GM12878 (cell line): ENCODE measurements at regions not wholly inside any gene's neighbourhood (a gene's known extent, or its start where the extent isn't known, plus 50 kb on each side); places are given as distances from the start of the nearest gene placed in this dataset.

Experiments used
- ATAC-seq: fragments of 200-7000 bp; cut with Tn5 transposase; 3 replicates; pipeline ENCODE4 v1.9.1; 2020; ENCODE audit warnings: mild to moderate bottlenecking, moderate library complexity
- BruUV-seq: library from RNA; stranded (reverse); fragments of 400-500 nt; replicated peaks from 2 replicates; lab custom pipeline; 2021; lab: Mats Ljungman, UMichigan
- CTCF ChIA-PET: fragments of 300-600 bp; sonication (Branson Sonifier 250); formaldehyde crosslinking; extraction: SDS; loops from one replicate; lab custom pipeline; 2021; ENCODE audit warnings: inconsistent platforms; lab: Yijun Ruan, JAX
- POLR2A ChIA-PET: fragments of 350-600 bp; formaldehyde crosslinking; extraction: SDS; loops from one replicate; lab custom pipeline; 2021; ENCODE audit warnings: inconsistent platforms; lab: Charles Lee
- RAD21 ChIA-PET: fragments of 300-600 bp; sonication (Branson Sonifier 250); formaldehyde crosslinking; loops from one replicate; lab custom pipeline; 2023; ENCODE audit warnings: antibody characterized with exemption; ENCODE audit not compliant: unreplicated experiment; lab: Charles Lee
- SMC1A ChIA-PET: fragments of 300-600 bp; sonication (Branson Sonifier 250); formaldehyde crosslinking; loops from one replicate; lab custom pipeline; 2023; ENCODE audit not compliant: unreplicated experiment, uncharacterized antibody; lab: Charles Lee
- DNase-seq: peaks from one replicate; pipeline ENCODE4 v3.0.0-alpha.2; 2011; ENCODE audit warnings: low read depth, low spot score
- FAIRE-seq: peaks from 3 replicates; lab custom pipeline; 2011; peaks lifted over from hg19 to GRCh38; lab: Jason Lieb, UNC
- H2AFZ ChIP-seq: 2 replicates; pipeline ENCODE4 v1.6.0; 2011; ENCODE audit warnings: low read depth, low read length, control low read depth; ENCODE audit not compliant: control insufficient read depth
- H3K27ac ChIP-seq: 2 replicates; pipeline ENCODE4 v1.5.1; 2011; ENCODE audit warnings: control low read depth; ENCODE audit not compliant: control insufficient read depth, insufficient read depth
- H3K27me3 ChIP-seq, 2 experiments: replicated peaks in 1 of 2; 2 replicates each; pipeline versions ENCODE4 v1.6.0 to v1.6.1; 2011; ENCODE audit warnings: low read length in 1 of 2; ENCODE audit not compliant: control insufficient read depth in 2 of 2, insufficient read depth in 2 of 2
- H3K36me3 ChIP-seq, 2 experiments: 2 replicates each; pipeline ENCODE4 v1.5.1; 2011; ENCODE audit warnings: low read length in 1 of 2; ENCODE audit not compliant: control insufficient read depth in 2 of 2, insufficient read depth in 2 of 2
- H3K4me1 ChIP-seq: 2 replicates; pipeline ENCODE4 v1.6.1; 2011; ENCODE audit warnings: mild to moderate bottlenecking, low read length, moderate library complexity, mixed read lengths; ENCODE audit not compliant: control insufficient read depth, insufficient read depth
- H3K4me2 ChIP-seq: 2 replicates; pipeline ENCODE4 v1.6.0; 2011; ENCODE audit warnings: control low read depth; ENCODE audit not compliant: control insufficient read depth, insufficient read depth
- H3K4me3 ChIP-seq: fragments of 200-600 bp; sonication (generic); 2 replicates; pipeline ENCODE4 v1.5.1; 2016
- H3K79me2 ChIP-seq: 2 replicates; pipeline ENCODE4 v1.6.0; 2011; ENCODE audit warnings: low read length; ENCODE audit not compliant: control insufficient read depth, insufficient read depth
- H3K9ac ChIP-seq: 2 replicates; pipeline ENCODE4 v1.8.0; 2011; ENCODE audit warnings: low read length, control low read depth, mixed read lengths; ENCODE audit not compliant: control insufficient read depth, insufficient read depth
- H3K9me3 ChIP-seq: replicated peaks from 3 replicates; pipeline ENCODE4 v1.5.1; 2011; ENCODE audit warnings: mild to moderate bottlenecking, low read length; ENCODE audit not compliant: control insufficient read depth, insufficient read depth
- H4K20me1 ChIP-seq: 2 replicates; pipeline ENCODE4 v1.6.0; 2011; ENCODE audit not compliant: control insufficient read depth, insufficient read depth
- DPF2 ChIP-seq: fragments of 450-650 bp; IDR thresholded peaks from 2 replicates; pipeline ENCODE4 v1.6.1; 2017; ENCODE audit warnings: mild to moderate bottlenecking
- KLF5 ChIP-seq: fragments of 450-650 bp; IDR thresholded peaks from 2 replicates; pipeline ENCODE4 v1.6.1; 2014; ENCODE audit warnings: mild to moderate bottlenecking; ENCODE audit not compliant: partially characterized antibody
- NFIC ChIP-seq: IDR thresholded peaks from 2 replicates; pipeline ENCODE4 v1.6.1; 2012; ENCODE audit warnings: low read depth, mild to moderate bottlenecking, inconsistent platforms, low read length, moderate library complexity
- SP1 ChIP-seq: IDR thresholded peaks from one replicate; pipeline ENCODE4 v1.6.1; 2011; ENCODE audit warnings: low read depth, low read length
- SUZ12 ChIP-seq: fragments of 200-600 bp; sonication (generic); IDR thresholded peaks from one replicate; pipeline ENCODE4 v1.6.1; 2018; ENCODE audit warnings: antibody characterized with exemption, mild to moderate bottlenecking; ENCODE audit not compliant: unreplicated experiment
- TAF1 ChIP-seq: IDR thresholded peaks from 2 replicates; pipeline ENCODE4 v1.6.1; 2011; ENCODE audit warnings: mild to moderate bottlenecking, low read depth, low read length, borderline replicate concordance
- ZNF207 ChIP-seq: fragments of 450-650 bp; IDR thresholded peaks from 2 replicates; pipeline ENCODE4 v1.6.1; 2014; ENCODE audit warnings: antibody characterized with exemption, mild to moderate bottlenecking, borderline replicate concordance
- ZNF217 ChIP-seq: fragments of 450-650 bp; IDR thresholded peaks from 2 replicates; pipeline ENCODE4 v1.6.1; 2017; ENCODE audit warnings: antibody characterized with exemption, mild to moderate bottlenecking
- WGBS: methylation state at CpG from one replicate; pipeline ENCODE4 v1.1.6; 2016; ENCODE audit warnings: low lambda C conversion rate; ENCODE audit not compliant: insufficient replicate concordance, insufficient coverage; ENCODE audit errors: missing lambda C conversion rate; 5-methylcytosine and 5-hydroxymethylcytosine counted together
- in situ Hi-C: fragments of 300-500 bp; cut with MboI; formaldehyde crosslinking; loops from 9 replicates; pipeline ENCODE4 v1.14.3; 2018; ENCODE audit warnings: mixed read lengths
- intact Hi-C: fragments of 100-400 bp; cut with micrococcal nuclease; formaldehyde crosslinking; loops from one replicate; pipeline ENCODE4 v1.14.2; 2022; ENCODE audit not compliant: unreplicated experiment
- TF ChIP-seq, protein P1 (sequence below): fragments of 450-650 bp; formaldehyde crosslinking; IDR thresholded peaks from 2 replicates; pipeline ENCODE4 v1.5.0; 2022; ENCODE audit warnings: mild to moderate bottlenecking, missing genetic modification characterization
- TF ChIP-seq, protein P2 (sequence below): fragments of 450-650 bp; IDR thresholded peaks from 2 replicates; pipeline ENCODE4 v1.6.1; 2016; ENCODE audit warnings: mild to moderate bottlenecking, moderate library complexity, borderline replicate concordance

DNA sequence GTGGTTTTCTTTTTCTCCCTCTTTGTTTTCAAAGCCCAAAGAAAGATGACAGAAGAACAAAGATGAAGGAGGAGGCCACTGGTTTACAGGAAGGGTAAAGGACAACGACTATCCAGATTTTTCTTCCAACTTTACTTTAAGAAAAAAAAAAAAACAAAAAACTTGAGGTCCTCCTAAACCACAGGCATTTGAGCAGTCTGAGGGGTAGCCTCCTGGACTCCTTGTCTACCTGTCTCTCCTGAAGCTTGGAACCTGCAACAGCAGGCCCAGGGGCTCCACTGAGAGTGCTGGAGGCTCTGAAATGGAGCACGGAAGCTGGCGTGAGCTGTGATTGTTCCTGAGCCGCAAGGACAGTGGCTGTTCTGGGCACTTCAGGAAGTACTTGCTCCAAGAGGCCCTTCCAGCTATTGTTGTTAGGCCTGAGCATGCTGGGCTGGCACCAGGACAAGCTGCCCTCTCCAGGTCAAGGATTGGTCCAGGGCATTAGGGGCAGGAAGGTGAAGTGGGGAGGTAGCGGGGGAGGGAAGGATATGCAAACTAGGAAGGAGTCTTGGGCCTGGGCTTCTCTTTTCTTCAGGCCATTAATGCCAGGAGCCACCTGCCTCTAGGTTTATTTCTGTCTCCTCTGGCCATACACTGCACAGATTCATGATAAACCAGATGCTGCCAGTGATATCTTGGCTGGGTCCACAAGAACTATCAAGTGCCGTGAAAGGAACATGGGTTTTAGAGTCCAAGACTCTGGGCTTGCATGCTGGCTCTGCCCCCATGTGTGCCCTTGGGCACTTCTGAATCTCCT lies 147.3 kb downstream of the CCDC34 start (continued):
- TF ChIP-seq, protein P1, sequence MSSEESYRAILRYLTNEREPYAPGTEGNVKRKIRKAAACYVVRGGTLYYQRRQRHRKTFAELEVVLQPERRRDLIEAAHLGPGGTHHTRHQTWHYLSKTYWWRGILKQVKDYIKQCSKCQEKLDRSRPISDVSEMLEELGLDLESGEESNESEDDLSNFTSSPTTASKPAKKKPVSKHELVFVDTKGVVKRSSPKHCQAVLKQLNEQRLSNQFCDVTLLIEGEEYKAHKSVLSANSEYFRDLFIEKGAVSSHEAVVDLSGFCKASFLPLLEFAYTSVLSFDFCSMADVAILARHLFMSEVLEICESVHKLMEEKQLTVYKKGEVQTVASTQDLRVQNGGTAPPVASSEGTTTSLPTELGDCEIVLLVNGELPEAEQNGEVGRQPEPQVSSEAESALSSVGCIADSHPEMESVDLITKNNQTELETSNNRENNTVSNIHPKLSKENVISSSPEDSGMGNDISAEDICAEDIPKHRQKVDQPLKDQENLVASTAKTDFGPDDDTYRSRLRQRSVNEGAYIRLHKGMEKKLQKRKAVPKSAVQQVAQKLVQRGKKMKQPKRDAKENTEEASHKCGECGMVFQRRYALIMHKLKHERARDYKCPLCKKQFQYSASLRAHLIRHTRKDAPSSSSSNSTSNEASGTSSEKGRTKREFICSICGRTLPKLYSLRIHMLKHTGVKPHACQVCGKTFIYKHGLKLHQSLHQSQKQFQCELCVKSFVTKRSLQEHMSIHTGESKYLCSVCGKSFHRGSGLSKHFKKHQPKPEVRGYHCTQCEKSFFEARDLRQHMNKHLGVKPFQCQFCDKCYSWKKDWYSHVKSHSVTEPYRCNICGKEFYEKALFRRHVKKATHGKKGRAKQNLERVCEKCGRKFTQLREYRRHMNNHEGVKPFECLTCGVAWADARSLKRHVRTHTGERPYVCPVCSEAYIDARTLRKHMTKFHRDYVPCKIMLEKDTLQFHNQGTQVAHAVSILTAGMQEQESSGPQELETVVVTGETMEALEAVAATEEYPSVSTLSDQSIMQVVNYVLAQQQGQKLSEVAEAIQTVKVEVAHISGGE (CRISPR knock-in tag): no peak

DNA sequence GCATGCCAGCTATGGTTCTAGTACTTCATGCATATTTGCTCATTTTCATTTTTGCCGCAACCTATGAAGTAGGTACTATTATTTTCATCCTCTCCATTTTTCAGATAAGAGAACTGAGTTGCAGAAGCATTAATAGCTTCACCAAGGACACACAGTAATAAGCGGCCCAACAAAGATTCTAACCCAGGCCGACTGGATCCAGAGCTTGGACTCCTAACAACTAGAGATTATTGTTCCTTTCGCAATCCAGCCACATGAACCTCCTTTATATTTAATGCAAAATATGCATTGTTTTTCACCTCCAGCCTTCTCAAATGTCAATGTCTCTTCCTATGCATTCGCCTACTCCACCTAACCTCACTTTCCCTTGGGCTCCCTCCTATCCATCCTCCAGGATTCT lies 148.3 kb downstream of the CCDC34 start:
- ChIA-PET CTCF (interaction anchor here (2.2 to 6.0 kb wide), 3 partner anchors 17 to 81 kb away, joined by 7 to 58 read pairs (median 23); no protein-coding TSS in a partner anchor), RAD21 (interaction anchor here (1.9 to 7.1 kb wide), 2 partner anchors 18 to 82 kb away, joined by 9 to 73 read pairs; no protein-coding TSS in a partner anchor), SMC1A (interaction anchor here (0.9 to 14.9 kb wide), 8 partner anchors 12 to 882 kb away, joined by 3 to 189 read pairs (median 4); no protein-coding TSS in a partner anchor), POLR2A (interaction anchor here (1.9 kb wide), 1 partner anchor 19 kb away, joined by 16 read pairs; no protein-coding TSS in a partner anchor)
- no peaks in the 10 kb centered on the region for H3K4me1 ChIP-seq
- intact Hi-C loops (no loop called here), in situ Hi-C loops (no loop called here)
- DNase-seq (no peak), ATAC-seq (no peak), FAIRE-seq (no peak)
- BruUV-seq: no TSS peak
- H2AFZ ChIP-seq: no peak overlapping the region
- H3K27ac ChIP-seq: no peak overlapping the region
- no peaks in the 10 kb centered on the region for H3K9me3 ChIP-seq
- no peaks in the 10 kb centered on the region for H3K36me3 ChIP-seq
- 66% methylated on average over 5 of the region's 5 CpGs for WGBS
- no peaks in the 10 kb centered on the region for H3K79me2 ChIP-seq
- no peak overlapping the region for H3K4me2 ChIP-seq
- no peaks in the 10 kb centered on the region; the same call in 1 of the 2 replicates for H4K20me1 ChIP-seq
- H3K4me3 ChIP-seq: no peak overlapping the region
- H3K9ac ChIP-seq: no peak overlapping the region
- no peaks in the 10 kb centered on the region for H3K27me3 ChIP-seq
- no peak for TF ChIP-seq ZNF207
- TF ChIP-seq, protein P2, sequence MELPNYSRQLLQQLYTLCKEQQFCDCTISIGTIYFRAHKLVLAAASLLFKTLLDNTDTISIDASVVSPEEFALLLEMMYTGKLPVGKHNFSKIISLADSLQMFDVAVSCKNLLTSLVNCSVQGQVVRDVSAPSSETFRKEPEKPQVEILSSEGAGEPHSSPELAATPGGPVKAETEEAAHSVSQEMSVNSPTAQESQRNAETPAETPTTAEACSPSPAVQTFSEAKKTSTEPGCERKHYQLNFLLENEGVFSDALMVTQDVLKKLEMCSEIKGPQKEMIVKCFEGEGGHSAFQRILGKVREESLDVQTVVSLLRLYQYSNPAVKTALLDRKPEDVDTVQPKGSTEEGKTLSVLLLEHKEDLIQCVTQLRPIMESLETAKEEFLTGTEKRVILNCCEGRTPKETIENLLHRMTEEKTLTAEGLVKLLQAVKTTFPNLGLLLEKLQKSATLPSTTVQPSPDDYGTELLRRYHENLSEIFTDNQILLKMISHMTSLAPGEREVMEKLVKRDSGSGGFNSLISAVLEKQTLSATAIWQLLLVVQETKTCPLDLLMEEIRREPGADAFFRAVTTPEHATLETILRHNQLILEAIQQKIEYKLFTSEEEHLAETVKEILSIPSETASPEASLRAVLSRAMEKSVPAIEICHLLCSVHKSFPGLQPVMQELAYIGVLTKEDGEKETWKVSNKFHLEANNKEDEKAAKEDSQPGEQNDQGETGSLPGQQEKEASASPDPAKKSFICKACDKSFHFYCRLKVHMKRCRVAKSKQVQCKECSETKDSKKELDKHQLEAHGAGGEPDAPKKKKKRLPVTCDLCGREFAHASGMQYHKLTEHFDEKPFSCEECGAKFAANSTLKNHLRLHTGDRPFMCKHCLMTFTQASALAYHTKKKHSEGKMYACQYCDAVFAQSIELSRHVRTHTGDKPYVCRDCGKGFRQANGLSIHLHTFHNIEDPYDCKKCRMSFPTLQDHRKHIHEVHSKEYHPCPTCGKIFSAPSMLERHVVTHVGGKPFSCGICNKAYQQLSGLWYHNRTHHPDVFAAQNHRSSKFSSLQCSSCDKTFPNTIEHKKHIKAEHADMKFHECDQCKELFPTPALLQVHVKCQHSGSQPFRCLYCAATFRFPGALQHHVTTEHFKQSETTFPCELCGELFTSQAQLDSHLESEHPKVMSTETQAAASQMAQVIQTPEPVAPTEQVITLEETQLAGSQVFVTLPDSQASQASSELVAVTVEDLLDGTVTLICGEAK: no peak
- no peak for TF ChIP-seq SUZ12
- TF ChIP-seq DPF2: no peak
- TF ChIP-seq ZNF217: no peak
- TF ChIP-seq SP1: no peak
- TF ChIP-seq, protein P1 (CRISPR knock-in tag): no peak
- no peak for TF ChIP-seq TAF1
- TF ChIP-seq KLF5: no peak
- TF ChIP-seq NFIC: no peak
